NCI-H2107 (cell line): ENCODE measurements at regions not wholly inside any gene's neighbourhood (a gene's known extent, or its start where the extent isn't known, plus 50 kb on each side); places are given as distances from the start of the nearest gene placed in this dataset.
A peak's percentile ranks its signal among the peaks of the same experiment; 100 is the strongest.

ENCODE experiments used
- DNase-seq: peaks from one replicate; lab custom pipeline; 2025; lab: John Stamatoyannopoulos, UW

GRCh38 chr2:147082850-147083522 lies 761.8 kb upstream of the ACVR2A start:
- DNase-seq, result peak; percentile 51

DNA sequence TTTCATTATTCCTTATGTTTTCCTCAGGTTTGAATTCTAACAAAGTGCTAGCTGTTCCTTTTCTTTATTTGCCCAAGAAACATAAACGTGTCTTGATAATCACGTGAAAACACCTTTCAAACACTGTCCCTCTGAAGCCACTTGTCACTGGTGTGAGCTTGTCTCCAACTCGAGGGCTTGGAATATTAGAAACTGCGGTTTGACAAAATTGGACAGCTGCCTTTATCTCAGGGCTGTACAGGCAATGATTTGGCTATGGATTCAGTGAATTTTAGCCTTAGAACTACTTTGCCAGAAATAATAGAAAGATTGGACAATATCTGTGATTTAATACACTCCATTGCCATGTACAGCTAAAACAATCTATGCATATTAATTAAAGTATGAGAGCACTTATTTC lies 763.0 kb upstream of the ACVR2A start:
- no peak for DNase-seq

GRCh38 chr2:147076634-147077033 lies 768.2 kb upstream of the ACVR2A start:
- no peak for DNase-seq

- DNase-seq, result no peak
Measured at GRCh38 chr2:147068071-147068470, 776.8 kb upstream of the ACVR2A start.

DNA sequence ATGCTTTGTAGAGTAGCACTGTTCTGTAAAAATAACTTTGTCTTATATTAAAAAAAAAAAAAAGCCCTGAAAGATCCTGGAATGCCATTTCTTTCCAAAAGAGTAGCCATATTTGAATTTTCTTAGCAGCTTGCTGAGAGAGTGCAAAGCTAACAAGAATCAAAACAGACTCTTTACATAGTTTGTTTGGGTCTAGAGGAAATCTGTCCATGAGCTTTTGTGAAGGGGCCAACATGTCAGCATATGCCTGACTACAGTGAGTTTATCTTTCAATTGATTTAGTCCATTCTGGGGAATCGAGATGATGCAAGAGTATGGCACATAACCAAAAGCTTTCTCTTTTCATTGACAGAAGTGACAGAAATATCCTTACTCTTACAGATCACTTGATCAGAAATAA lies 777.7 kb upstream of the ACVR2A start:
- DNase-seq, result no peak

GRCh38 chr2:147062073-147062472 lies 782.8 kb upstream of the ACVR2A start:
- no peak for DNase-seq

DNA sequence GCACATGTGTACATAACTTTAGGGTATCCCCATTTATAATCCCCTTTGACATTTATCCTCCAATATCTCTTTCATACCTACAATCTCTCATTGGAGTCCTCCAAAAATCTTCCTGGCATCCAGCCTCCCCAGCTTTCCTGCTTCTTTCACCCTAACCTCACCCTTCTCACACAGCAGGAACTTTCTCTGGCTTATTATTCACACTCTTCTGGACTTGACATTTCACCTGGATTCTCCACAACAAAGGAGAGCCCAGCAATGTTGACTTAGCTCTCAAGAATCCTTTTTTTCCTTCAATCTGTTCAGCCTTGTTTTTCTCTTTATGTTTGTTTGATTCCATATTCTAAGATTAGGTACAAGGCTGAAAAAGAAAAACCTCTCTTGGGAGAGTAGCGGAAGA lies 783.6 kb upstream of the ACVR2A start:
- no peak for DNase-seq

- DNase-seq, result no peak
Measured at GRCh38 chr2:147057892-147058490, 786.8 kb upstream of the ACVR2A start.

DNA sequence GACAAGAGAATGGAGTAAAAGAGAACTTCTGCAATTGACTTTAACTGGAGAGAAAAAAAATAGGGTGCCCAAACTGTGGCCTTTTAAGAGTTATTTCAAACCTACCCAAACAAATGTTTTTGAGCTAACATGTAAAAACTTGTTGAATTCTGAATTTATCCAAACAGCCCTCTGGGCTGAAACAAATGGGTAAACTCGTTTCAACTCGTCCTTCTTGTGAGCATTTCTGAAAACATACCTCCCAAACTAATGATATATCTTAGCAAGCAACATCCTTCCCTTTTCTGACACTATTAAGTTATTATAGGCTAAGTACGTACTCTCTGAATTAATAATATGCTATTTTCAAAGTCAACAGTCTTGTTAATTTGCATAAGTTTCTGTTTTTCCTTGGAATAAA lies 793.0 kb upstream of the ACVR2A start:
- no peak for DNase-seq

DNA sequence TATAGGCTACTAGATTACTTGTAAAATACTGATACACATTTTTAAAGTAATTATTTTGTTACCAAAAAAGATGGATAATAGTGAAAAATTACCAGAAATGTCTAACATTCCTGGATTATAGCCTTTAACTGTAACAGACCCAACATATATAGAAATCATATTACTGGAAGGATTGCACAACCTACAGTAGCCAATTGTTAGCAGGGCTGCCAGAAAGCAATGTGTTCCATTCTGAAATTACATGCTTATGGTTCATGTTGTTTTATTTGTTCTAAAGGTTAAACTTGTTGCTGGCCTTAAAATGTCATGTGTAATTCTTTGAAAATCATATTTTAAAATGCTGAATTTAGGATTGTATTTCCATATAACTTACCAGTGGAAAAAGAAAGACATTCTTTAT lies 793.6 kb upstream of the ACVR2A start:
- no peak for DNase-seq

DNA sequence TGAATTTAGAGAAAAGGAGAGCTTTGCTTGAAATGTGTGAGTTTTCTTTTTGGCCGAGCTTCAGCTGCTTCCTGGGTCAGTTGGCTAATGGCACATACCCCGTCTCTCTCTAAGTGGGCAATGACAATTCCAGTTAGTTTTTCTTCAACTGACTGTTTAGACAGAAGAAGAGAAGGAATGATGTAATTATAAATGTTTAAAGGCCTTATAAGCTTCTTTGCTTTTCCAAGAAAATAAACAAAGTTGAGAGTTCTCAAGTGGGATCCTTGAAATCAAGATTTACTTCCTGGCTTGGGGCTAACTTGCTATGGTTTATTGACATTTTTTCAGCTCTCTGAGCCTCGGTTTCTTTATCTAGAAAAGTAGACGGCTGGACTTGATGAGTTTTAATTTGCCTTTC lies 794.9 kb upstream of the ACVR2A start:
- DNase-seq, result no peak

DNA sequence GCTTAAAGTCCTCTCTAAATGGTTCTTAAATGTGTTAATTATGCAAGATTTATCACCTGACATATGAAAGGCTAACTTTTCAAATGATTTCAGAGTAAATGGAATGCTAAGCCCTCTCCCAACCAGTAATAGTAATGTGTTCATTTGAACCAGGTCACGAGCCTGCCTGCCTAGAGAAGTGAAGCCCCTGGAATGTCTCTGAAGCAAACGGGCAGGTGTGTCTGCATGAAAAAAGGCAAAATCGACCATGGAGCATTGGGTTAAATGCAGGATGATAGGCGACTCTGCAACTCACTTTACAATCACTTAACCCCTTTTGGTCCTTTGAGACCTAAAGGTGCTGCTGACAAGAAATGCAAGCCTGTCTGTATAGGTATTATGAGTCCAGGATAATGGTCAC lies 798.4 kb upstream of the ACVR2A start:
- DNase-seq, result no peak

DNA sequence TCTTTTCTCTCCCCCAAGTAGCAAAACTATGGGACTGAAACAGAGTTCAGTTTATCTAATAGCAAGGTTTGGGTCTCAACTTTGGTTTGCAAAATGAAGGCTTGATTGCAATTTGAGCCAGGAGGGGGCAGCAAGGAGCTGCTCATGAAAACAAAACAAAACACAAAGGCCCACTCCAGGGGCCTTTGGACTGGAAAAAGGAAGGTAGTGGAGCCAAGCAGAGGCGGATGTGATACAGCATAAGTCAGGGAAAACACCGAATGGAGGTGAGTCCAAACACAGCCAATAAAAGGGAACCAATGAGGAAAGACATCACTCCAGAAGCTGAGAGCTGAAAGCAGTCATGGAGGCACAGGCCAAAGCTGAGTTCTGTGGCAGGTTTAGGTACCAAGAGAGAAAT lies 799.7 kb upstream of the ACVR2A start:
- DNase-seq, result no peak

DNA sequence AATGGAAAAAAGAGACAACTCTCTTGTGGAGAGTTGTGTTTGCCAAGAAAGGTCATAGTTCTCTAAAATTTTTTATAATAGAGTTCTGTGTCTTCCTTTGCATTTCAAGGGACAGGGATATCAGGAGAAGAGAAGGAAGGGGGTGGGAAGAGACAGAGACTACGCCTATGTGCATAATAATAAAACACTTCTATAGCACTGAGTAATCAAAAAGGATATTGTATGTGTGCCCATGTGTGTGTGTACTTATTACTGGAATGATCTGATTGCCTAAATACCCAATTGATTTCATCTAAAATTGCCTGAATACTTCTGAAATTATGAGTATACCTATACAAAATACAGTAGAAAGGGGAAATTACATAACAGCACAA lies 803.7 kb upstream of the ACVR2A start:
- DNase-seq, result no peak

DNA sequence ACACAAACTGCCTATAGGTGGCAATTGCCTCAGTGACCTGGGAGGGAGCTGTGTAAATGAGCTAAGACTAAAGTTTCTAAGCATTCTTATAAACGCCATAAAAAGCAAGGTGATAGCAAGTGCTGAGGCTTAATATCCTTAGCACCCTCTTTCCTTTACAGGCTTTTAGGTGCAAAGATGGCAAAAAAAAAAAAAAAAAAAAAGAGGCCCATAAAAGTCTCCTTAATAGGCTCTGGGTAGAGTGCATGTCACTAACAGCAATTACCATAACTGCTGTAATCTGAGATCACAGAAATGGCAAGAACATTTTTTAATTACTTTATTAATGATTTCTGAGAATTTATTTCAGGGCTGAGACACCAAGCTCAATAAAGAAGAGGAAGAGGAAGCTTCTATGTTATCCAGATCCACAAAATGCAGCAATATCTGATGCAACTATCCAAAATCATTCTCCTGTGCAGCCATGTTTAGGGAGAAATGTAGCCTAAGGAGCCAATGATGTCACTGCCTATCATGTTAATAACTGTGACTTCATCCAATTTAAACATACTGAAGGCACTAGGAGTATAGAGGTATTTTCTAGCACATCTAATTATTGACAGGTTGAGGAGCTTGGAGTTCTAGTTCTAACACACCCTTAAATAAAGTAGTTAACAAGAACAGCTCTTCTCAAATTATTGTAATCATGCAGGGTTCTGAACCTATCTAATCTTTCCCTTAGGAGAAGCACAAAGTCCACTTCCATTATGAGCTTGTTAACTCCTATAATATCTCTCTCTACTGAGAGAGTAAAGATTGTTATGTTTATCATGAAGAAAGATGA lies 804.3 kb upstream of the ACVR2A start:
- DNase-seq, result no peak

GRCh38 chr2:147037048-147037447 lies 807.8 kb upstream of the ACVR2A start:
- DNase-seq, result no peak

DNA sequence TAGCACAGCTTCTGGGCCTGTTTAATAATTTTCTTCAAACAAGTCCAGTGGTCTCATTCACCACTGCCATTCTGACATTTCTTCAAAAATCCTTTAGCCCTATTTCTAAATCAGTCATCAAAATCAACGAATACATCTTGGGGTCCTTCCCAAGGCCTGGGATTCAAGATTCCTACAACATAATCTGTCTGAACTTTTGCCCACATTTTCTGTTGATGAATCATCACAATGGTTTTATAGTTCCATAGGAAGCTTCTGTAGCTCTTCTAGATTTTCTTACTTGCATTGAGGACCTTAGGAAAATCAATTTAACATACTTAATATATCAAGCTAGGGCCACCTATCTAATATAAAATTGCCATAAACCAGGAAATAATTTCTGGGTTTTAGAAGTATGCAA lies 811.8 kb upstream of the ACVR2A start:
- no peak for DNase-seq

- DNase-seq, result no peak
Measured at GRCh38 chr2:147031897-147032296, 812.9 kb upstream of the ACVR2A start.

- DNase-seq, result no peak
Measured at GRCh38 chr2:147030966-147031720, 813.7 kb upstream of the ACVR2A start.

DNA sequence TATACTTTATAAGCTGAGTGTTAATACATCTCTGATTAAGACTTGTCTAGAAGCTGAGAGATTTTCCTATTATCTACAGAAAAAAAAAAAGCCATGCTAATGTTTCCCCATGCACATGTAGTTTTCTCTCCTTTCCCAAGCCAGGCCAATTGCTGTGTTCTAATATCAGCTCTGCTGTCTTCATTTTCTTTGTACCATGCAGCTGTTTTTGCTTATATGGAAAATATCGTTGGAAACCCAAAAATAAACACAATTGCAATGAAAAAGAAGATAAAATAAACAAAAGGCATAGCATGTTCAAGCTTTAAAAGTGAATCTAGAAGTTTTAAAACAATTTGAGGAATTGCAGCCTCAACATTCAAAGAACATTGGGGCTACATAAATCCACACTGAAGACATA lies 817.4 kb upstream of the ACVR2A start:
- no peak for DNase-seq

DNA sequence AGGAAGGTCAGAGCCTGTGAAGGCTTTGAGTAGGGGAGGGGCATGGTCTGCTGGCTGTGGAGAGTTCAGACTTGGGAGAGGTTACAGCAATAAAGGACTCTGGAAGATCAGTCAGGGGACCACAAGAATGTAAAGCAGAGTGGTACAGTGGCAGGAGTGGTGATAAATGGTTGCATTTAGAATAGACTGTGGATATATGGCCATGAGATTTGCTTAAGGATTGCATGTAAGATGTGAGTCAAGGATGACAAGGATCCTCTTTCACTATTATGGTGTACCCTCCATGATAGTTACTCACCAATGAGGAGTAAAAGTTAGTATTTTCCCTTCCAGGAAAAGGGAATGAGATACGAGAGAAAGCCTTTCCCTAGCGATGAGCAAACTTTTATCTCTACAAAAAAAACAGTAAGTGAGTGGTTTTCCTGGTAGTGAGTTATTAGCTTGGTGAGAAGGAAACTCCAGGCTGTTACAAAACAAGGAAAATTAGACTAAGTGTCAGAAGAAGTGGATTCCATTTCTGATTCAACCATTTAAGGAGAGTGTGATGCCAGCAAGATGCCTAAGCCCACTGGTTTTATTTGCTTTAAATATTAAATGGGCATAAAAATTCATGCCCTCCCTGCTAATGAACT lies 818.0 kb upstream of the ACVR2A start:
- no peak for DNase-seq
